Gastroesophageal sphincter (tissue), 4 donors: ENCODE measurements at regions not wholly inside any gene's neighbourhood (a gene's known extent, or its start where the extent isn't known, plus 50 kb on each side); places are given as distances from the start of the nearest gene placed in this dataset.

Source experiments
- ATAC-seq: fragments of 150-250 bp; one replicate; pipeline ENCODE4 v1.9.1; 2016; ENCODE audit warnings: mild to moderate bottlenecking, moderate library complexity
- H3K27ac ChIP-seq, 4 donors: fragments of 200-600 bp; sonication (generic) in 3 of 4; 1 replicate in 3 of 4; 2 replicates in 1 of 4; pipeline ENCODE4 v1.5.1; 2016 to 2019
- H3K27me3 ChIP-seq: fragments of 200-600 bp; sonication (generic); one replicate; pipeline ENCODE4 v1.5.1; 2019
- H3K36me3 ChIP-seq, 2 donors: fragments of 200-600 bp; sonication (generic); one replicate each; pipeline ENCODE4 v1.5.1; 2019; ENCODE audit warnings: control low read depth in 1 of 2
- H3K4me1 ChIP-seq, 3 donors: fragments of 200-600 bp; sonication (generic); 1 replicate in 2 of 3; 2 replicates in 1 of 3; pipeline ENCODE4 v1.5.1; 2016 to 2019; ENCODE audit warnings: control low read depth in 2 of 3
- H3K4me3 ChIP-seq, 2 donors: fragments of 200-600 bp; sonication (generic); one replicate each; pipeline ENCODE4 v1.5.1; 2019; ENCODE audit warnings: mild to moderate bottlenecking in 1 of 2, moderate library complexity in 1 of 2
- H3K9me3 ChIP-seq, 3 donors: fragments of 200-600 bp; sonication (generic); one replicate each; pipeline ENCODE4 v1.5.1; 2017 to 2019; ENCODE audit warnings: control low read depth in 2 of 3
- EP300 ChIP-seq: sonication (generic); formaldehyde crosslinking; IDR thresholded peaks from one replicate; pipeline ENCODE4 v1.6.1; 2017; ENCODE audit warnings: antibody characterized with exemption, mild to moderate bottlenecking
- POLR2A ChIP-seq, 2 donors: fragments of 450-650 bp; IDR thresholded peaks; one replicate each; pipeline ENCODE4 v1.6.1; 2017; ENCODE audit warnings: antibody characterized with exemption in 2 of 2, mild to moderate bottlenecking in 2 of 2, moderate library complexity in 1 of 2
- POLR2AphosphoS5 ChIP-seq: sonication (generic); formaldehyde crosslinking; IDR thresholded peaks from one replicate; pipeline ENCODE4 v1.6.1; 2017; ENCODE audit warnings: antibody characterized with exemption
- WGBS, 2 donors: methylation state at CpG; one replicate each; pipeline ENCODE4 v1.1.5; 2018; ENCODE audit warnings: low coverage in 1 of 2; 5-methylcytosine and 5-hydroxymethylcytosine counted together
- TF ChIP-seq, protein P1 (sequence below), 4 experiments: fragments of 200-600 bp in 2 of 4; fragments of 450-650 bp in 2 of 4; sonication (generic) in 1 of 4; IDR thresholded peaks; one replicate each; pipeline ENCODE4 v1.5.1; 2017 to 2019; ENCODE audit warnings: antibody characterized with exemption in 4 of 4, mild to moderate bottlenecking in 2 of 4, moderate library complexity in 2 of 4

DNA sequence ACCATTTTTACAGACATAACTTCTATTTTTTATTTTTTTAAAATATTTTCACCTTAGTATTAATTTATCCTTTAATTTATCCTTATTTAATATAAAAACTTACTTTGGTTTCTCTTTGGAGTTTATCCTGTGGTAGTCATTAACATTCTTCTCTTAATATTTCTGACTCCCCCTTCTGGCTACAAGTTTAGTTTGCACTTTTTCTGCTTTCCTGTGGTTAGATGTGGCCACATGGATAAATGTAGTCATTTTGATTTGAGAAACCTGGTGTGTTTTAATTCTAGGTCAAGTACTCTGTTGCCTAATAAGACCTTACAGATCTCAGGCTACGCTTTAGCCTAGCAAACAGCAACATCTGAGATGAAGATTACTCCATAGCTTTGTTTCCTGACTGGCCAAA lies 1187.5 kb downstream of the HACE1 start:
- Histone ChIP-seq H3K4me1 (no peaks in the 10 kb centered on the region), H3K9me3 (peaks cover 0 to 2% (median 0%) of the 10 kb centered on the region in 3 donors), H3K36me3 (no peaks in the 10 kb centered on the region), H3K27ac (no peak overlapping the region), H3K27me3 (no peaks in the 10 kb centered on the region), H3K4me3 (no peak overlapping the region)
- no peak for ATAC-seq
- TF ChIP-seq POLR2AphosphoS5 (no peak), EP300 (no peak), POLR2A (IDR thresholded peaks at IDR 0.05) (no peak)
- TF ChIP-seq, protein P1, sequence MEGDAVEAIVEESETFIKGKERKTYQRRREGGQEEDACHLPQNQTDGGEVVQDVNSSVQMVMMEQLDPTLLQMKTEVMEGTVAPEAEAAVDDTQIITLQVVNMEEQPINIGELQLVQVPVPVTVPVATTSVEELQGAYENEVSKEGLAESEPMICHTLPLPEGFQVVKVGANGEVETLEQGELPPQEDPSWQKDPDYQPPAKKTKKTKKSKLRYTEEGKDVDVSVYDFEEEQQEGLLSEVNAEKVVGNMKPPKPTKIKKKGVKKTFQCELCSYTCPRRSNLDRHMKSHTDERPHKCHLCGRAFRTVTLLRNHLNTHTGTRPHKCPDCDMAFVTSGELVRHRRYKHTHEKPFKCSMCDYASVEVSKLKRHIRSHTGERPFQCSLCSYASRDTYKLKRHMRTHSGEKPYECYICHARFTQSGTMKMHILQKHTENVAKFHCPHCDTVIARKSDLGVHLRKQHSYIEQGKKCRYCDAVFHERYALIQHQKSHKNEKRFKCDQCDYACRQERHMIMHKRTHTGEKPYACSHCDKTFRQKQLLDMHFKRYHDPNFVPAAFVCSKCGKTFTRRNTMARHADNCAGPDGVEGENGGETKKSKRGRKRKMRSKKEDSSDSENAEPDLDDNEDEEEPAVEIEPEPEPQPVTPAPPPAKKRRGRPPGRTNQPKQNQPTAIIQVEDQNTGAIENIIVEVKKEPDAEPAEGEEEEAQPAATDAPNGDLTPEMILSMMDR (IDR thresholded peaks at IDR 0.05): no peak
- WGBS, 2 donors: 55% methylated on average over 1 of the region's 1 CpG; no CpG with 5 or more reads in 1 of the 2 donors

DNA sequence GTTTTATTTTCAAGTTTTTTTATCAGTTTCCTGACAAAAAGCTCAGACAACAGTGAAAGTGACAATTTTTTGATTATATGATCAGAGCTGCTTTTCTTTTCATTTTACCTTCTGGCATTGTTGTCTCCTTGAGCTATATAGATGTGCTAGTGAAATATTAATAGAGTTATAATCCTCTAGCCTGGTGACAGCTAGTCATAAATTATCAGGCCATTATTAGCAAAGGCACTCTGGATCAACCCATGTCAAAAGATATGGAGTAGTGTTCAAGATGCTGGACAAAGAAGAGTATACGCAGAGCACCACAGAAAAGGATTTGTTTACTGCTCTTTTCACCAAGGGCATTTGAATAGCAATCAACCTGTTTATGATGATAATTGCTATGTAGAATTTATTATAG lies 1230.1 kb downstream of the HACE1 start:
- Histone ChIP-seq H3K27me3 (no peaks in the 10 kb centered on the region), H3K36me3 (no peaks in the 10 kb centered on the region), H3K4me1 (no peaks in the 10 kb centered on the region), H3K9me3 (no peaks in the 10 kb centered on the region), H3K4me3 (no peak overlapping the region), H3K27ac (no peak overlapping the region)
- no peak for ATAC-seq
- TF ChIP-seq POLR2AphosphoS5 (no peak), EP300 (no peak), POLR2A (IDR thresholded peaks at IDR 0.05) (no peak)
- TF ChIP-seq, protein P1 (IDR thresholded peaks at IDR 0.05): no peak
- 82 to 83% methylated on average over 1 of the region's 1 CpG for WGBS, 2 donors

DNA sequence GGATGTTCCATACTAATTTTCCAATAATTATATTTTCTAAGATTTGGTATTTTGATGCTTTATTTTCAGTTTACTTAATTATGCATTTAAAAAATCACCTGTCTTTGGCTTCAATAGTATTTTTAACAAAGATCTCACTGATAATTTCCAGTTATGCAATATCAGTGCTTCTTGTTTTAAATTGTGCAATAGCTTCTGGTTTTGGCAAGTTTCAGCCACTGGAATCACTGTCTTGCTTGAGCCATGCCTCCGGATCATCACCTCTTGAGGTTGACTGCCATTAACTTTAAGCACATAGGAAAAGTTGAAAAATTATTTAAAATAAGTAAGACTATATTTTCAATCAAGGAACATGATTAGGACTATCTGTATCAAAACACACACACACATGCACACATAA lies 1242.1 kb downstream of the HACE1 start:
- 86 to 100% methylated on average over 1 of the region's 1 CpG for WGBS, 2 donors
- no peaks in the 10 kb centered on the region for H3K9me3 ChIP-seq
- no peak overlapping the region for H3K4me3 ChIP-seq
- no peaks in the 10 kb centered on the region for H3K36me3 ChIP-seq
- no peak overlapping the region for H3K27ac ChIP-seq
- TF ChIP-seq EP300: no peak
- no peak for TF ChIP-seq POLR2A (IDR thresholded peaks at IDR 0.05)
- TF ChIP-seq POLR2AphosphoS5: no peak
- TF ChIP-seq, protein P1 (IDR thresholded peaks at IDR 0.05): no peak
- no peaks in the 10 kb centered on the region for H3K27me3 ChIP-seq
- no peak for ATAC-seq
- no peaks in the 10 kb centered on the region for H3K4me1 ChIP-seq

DNA sequence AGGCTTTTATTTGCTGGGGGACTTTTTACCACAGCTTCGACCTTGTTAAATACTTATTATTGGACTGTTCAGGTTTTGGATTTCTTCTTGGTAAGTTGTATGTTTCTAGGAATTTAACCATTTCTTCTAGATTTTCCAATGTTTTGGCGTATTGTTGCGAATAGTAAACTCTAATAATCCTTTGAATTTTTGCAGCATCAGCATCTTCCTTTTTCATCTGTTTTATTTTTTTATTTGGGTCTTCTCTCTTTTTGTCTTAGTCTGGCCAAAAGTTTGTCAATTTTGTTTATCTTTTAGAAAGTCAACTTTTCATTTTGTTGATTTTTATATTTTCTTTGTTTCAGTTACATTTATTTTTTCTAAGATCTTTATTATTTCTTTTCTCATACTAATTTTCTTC lies 1272.0 kb downstream of the HACE1 start:
- ATAC-seq: no peak
- no peak overlapping the region for H3K27ac ChIP-seq

DNA sequence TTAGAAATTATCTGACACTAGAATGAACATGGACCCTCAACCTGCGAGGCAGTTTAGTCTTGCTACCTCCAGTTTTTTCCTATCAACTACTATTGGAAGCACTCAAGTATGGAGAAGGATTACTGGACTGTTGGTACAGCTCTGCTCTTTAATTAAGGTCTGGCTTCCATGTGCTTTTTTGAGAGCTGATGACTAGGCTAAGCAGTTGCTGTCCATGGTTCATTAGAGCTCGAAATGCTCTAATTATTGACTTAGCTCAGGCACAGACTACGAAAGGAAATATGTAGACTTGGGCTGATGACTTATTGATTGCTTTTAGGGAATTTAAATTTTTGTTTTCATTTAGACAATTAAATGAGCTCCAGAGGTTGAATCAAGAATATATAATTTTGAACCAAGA lies 1281.6 kb downstream of the HACE1 start:
- Histone ChIP-seq H3K36me3 (no peaks in the 10 kb centered on the region), H3K27me3 (no peaks in the 10 kb centered on the region), H3K4me1 (no peaks in the 10 kb centered on the region), H3K9me3 (no peaks in the 10 kb centered on the region), H3K27ac (no peak overlapping the region), H3K4me3 (no peak overlapping the region)
- 94% methylated on average over 3 of the region's 3 CpGs; no CpG with 5 or more reads in 1 of the 2 donors for WGBS, 2 donors
- ATAC-seq: no peak
- no peak for TF ChIP-seq POLR2AphosphoS5
- TF ChIP-seq POLR2A (IDR thresholded peaks at IDR 0.05): no peak

More for the DNA sequence above, 1272.0 kb downstream of the HACE1 start:
- Histone ChIP-seq H3K4me3 (no peak overlapping the region), H3K27me3 (no peaks in the 10 kb centered on the region), H3K9me3 (no peaks in the 10 kb centered on the region), H3K4me1 (no peaks in the 10 kb centered on the region), H3K36me3 (no peaks in the 10 kb centered on the region)
- TF ChIP-seq EP300: no peak
- TF ChIP-seq POLR2AphosphoS5: no peak
- TF ChIP-seq, protein P1 (IDR thresholded peaks at IDR 0.05): no peak
- TF ChIP-seq POLR2A (IDR thresholded peaks at IDR 0.05): no peak
- 22 to 71% methylated on average over 1 to 3 of the region's 3 CpGs for WGBS, 2 donors
